Right atrium auricular region (tissue), 2 donors: ENCODE measurements at regions not wholly inside any gene's neighbourhood (a gene's known extent, or its start where the extent isn't known, plus 50 kb on each side); places are given as distances from the start of the nearest gene placed in this dataset.
A peak's percentile ranks its signal among the peaks of the same experiment; 100 is the strongest.

ENCODE experiments used
- DNase-seq: peaks from one replicate; pipeline ENCODE4 v3.0.0-alpha.2; 2019; ENCODE audit warnings: low spot score
- H3K27ac ChIP-seq, 2 donors: fragments of 200-600 bp; sonication (generic); 1 replicate in 1 of 2; 2 replicates in 1 of 2; pipeline ENCODE4 v1.5.1; 2016 to 2019
- H3K27me3 ChIP-seq, 2 donors: fragments of 200-600 bp; sonication (generic); one replicate each; pipeline versions ENCODE4 v1.5.1 to v1.6.0; 2017 to 2019
- H3K36me3 ChIP-seq: fragments of 200-600 bp; sonication (generic); one replicate; pipeline ENCODE4 v1.5.1; 2016
- H3K4me1 ChIP-seq, 2 donors: fragments of 200-600 bp; sonication (generic); one replicate each; pipeline versions ENCODE4 v1.5.1 to v1.6.0; 2017 to 2019
- H3K4me3 ChIP-seq, 2 donors: fragments of 200-600 bp; sonication (generic); 1 replicate in 1 of 2; 2 replicates in 1 of 2; pipeline ENCODE4 v1.5.1; 2017 to 2019; ENCODE audit warnings: mild to moderate bottlenecking in 1 of 2, moderate library complexity in 1 of 2
- H3K9me3 ChIP-seq, 2 donors: fragments of 200-600 bp; sonication (generic); one replicate each; pipeline ENCODE4 v1.5.1; 2019
- TF ChIP-seq, protein P1 (sequence below), 2 donors: fragments of 200-600 bp; sonication (generic); IDR thresholded peaks; one replicate each; pipeline ENCODE4 v1.5.1; 2019; ENCODE audit warnings: antibody characterized with exemption in 2 of 2

- H3K4me1 ChIP-seq: no peaks in the 10 kb centered on the region
- no peaks in the 10 kb centered on the region for H3K27me3 ChIP-seq
- TF ChIP-seq, protein P1, sequence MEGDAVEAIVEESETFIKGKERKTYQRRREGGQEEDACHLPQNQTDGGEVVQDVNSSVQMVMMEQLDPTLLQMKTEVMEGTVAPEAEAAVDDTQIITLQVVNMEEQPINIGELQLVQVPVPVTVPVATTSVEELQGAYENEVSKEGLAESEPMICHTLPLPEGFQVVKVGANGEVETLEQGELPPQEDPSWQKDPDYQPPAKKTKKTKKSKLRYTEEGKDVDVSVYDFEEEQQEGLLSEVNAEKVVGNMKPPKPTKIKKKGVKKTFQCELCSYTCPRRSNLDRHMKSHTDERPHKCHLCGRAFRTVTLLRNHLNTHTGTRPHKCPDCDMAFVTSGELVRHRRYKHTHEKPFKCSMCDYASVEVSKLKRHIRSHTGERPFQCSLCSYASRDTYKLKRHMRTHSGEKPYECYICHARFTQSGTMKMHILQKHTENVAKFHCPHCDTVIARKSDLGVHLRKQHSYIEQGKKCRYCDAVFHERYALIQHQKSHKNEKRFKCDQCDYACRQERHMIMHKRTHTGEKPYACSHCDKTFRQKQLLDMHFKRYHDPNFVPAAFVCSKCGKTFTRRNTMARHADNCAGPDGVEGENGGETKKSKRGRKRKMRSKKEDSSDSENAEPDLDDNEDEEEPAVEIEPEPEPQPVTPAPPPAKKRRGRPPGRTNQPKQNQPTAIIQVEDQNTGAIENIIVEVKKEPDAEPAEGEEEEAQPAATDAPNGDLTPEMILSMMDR (IDR thresholded peaks at IDR 0.05): no peak
- no peak overlapping the region for H3K27ac ChIP-seq
- DNase-seq: no peak
- no peaks in the 10 kb centered on the region for H3K36me3 ChIP-seq
- no peaks in the 10 kb centered on the region for H3K9me3 ChIP-seq
- H3K4me3 ChIP-seq: no peak overlapping the region
Observed at GRCh38 chr12:67155863-67156262, 113.3 kb upstream of the CAND1 start.

- H3K27me3 ChIP-seq: no peaks in the 10 kb centered on the region
- DNase-seq: no peak
- H3K27ac ChIP-seq: no peak overlapping the region
- no peaks in the 10 kb centered on the region for H3K36me3 ChIP-seq
- no peaks in the 10 kb centered on the region for H3K9me3 ChIP-seq
- TF ChIP-seq, protein P1 (IDR thresholded peaks at IDR 0.05): peak in 1 of 2 donors; percentile 65
- H3K4me1 ChIP-seq: no peaks in the 10 kb centered on the region
- no peak overlapping the region for H3K4me3 ChIP-seq
Observed at GRCh38 chr12:67161322-67161918, 107.7 kb upstream of the CAND1 start.

DNA sequence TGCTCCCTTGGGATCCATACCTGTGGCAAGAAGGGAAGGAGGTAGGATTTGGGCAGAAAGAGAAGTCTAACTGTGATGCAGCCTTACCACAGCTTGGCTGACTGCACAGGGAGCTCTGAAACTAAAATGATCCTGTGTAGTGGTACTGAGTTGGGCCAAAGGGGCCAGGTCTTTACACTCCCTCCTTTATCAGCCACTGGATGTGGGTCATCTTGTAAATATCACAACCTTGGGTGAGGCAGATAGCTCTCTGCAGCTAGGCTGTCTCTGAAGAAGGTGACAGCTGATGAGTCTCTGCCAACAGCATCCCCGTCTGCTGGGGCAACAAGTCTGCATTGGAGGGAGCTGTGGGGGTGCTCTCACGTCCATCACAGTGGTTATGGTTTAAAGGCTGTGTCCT lies 95.9 kb upstream of the CAND1 start:
- DNase-seq: no peak

DNA sequence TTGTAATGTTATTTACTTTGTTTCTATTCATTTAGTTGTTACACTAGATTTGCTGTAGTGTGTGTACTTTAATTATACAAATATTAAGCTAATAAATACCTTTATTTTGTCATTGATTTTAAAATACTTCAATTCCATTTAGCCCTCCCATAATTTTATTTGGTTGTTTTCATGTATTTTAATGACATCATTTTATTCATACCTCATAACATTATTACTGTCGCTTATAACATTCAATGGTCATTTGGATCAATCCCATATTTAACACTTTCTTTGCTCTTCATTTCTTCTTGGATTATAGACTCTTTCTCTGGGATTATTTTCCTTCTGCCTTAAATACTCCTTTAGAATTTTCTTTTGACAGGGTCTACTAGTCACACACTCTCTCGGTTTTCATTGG lies 86.6 kb upstream of the CAND1 start:
- Histone ChIP-seq H3K27me3 (no peaks in the 10 kb centered on the region), H3K4me1 (no peaks in the 10 kb centered on the region), H3K36me3 (no peaks in the 10 kb centered on the region), H3K27ac (no peak overlapping the region), H3K4me3 (no peak overlapping the region), H3K9me3 (no peaks in the 10 kb centered on the region)
- DNase-seq: no peak
- TF ChIP-seq, protein P1 (IDR thresholded peaks at IDR 0.05): no peak

More for the DNA sequence above, 95.9 kb upstream of the CAND1 start:
- Histone ChIP-seq H3K36me3 (no peaks in the 10 kb centered on the region), H3K9me3 (no peaks in the 10 kb centered on the region), H3K4me1 (no peaks in the 10 kb centered on the region), H3K27ac (no peak overlapping the region), H3K27me3 (no peaks in the 10 kb centered on the region), H3K4me3 (no peak overlapping the region)
- TF ChIP-seq, protein P1 (IDR thresholded peaks at IDR 0.05): no peak

DNA sequence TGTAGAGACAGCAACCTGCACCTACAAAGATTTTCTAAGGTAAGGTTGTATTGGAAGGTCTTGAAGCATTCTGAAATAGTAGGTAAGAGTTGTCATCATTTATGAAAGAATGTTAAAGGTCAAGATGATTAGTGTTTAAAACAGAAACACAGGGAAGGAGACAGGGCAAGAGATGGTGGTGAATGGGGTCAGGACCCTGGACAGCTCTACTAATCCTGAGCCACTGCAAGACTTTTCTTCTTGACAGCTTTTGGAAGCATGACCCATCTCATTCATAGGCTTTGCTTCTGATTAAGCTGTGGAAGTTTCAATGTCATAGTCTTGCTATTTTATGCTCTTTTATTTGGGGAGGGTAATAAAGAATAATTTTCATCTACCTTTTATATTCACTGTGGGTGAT lies 75.5 kb upstream of the CAND1 start:
- TF ChIP-seq, protein P1 (IDR thresholded peaks at IDR 0.05): no peak
- no peaks in the 10 kb centered on the region for H3K4me1 ChIP-seq
- H3K36me3 ChIP-seq: no peaks in the 10 kb centered on the region
- no peak for DNase-seq
- no peaks in the 10 kb centered on the region for H3K9me3 ChIP-seq
- no peak overlapping the region for H3K4me3 ChIP-seq
- H3K27ac ChIP-seq: no peak overlapping the region
- no peaks in the 10 kb centered on the region for H3K27me3 ChIP-seq

DNA sequence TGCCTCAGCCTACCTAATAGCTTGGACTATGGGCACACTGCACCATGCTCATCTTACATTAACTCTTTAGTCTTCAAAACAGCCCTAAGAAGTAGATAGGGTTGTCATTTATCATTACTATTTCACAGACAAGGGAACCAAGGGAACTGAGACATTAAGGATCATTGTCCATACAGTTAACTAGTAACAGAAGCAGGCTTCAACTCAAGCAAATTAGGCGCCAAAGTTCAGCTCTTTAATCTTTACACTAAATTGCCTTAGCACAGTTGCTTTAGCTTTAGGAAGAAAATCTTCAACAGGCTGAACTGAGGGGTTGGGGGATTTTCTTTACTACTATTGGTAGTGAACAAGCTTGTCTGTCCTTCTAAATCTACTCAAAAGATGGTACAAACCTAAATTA lies 68.8 kb upstream of the CAND1 start:
- Histone ChIP-seq H3K27ac (no peak overlapping the region), H3K27me3 (no peaks in the 10 kb centered on the region), H3K4me3 (no peak overlapping the region), H3K36me3 (no peaks in the 10 kb centered on the region), H3K9me3 (no peaks in the 10 kb centered on the region), H3K4me1 (no peaks in the 10 kb centered on the region)
- TF ChIP-seq, protein P1 (IDR thresholded peaks at IDR 0.05): no peak
- DNase-seq: no peak
